ENCODE measurements at regions not wholly inside any gene's neighbourhood (a gene's known extent, or its start where the extent isn't known, plus 50 kb on each side); places are given as distances from the start of the nearest gene placed in this dataset.
"Not testable (repeated sequence)": the region's sequence is repeated elsewhere in the genome, so short reads cannot be mapped to it uniquely, and the experiment has no call there.

GRCh38 chr4:155442267-155443105 is 65.7 kb upstream of the MAP9 start:
- DNase-seq = peak; percentile 26

GRCh38 chr4:155441475-155441874 is 64.7 kb upstream of the MAP9 start:
- DNase-seq = no peak

- DNase-seq = not testable (repeated sequence)
Measured at GRCh38 chr4:155439760-155440159, 63.0 kb upstream of the MAP9 start.

DNA sequence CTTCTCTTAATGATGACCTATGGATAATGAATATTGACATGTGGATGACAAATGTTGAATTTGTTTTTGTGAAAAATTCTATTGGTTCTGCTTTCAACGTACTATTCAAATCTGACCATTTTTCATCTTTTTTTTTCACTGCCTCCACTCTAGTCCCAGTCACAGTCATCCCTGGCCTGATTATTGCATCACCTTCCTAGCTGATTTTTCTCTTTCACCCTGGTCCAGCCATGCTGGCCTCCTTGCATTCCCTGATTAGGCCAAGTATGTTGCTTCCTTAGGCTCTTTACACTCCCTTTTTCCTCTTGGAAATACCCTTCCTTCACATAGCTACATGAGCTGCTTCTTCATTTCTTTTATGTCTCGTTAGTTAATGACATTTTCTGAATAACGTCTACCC is 58.1 kb upstream of the MAP9 start:
- no peak for DNase-seq

GRCh38 chr4:155434366-155434765 is 57.6 kb upstream of the MAP9 start:
- DNase-seq = no peak

DNA sequence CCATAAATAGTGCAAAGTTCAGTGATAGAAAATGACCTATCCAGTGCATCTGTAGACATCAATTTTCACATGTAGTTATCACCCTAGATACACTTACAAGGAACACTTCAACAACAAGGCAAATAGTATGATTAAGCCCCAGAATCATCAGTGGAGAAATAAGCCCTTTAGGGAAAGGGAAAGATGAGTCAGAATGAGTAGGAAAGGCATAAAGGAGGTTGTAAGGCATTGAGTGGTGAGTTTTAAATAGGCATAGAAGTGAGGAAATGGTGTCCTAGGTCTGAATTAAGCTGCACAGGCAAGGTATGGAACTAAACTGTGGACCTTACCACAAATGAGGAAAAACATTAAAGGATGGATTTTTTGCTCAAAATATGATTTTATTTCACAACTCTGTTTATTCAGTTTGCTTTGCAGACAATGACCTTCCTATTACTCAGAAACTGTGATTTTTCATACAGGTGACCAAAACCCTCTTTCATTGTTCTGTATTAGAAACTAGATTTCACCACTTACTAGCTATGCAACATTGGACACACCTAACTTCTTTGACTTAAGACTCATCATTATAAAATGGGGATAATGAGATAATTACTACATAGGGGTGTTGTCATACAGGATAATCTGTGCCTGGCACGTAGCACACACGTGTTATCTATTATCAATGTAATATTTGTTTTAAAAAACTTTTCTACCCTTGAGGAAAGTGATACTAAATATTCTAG is 57.0 kb upstream of the MAP9 start:
- DNase-seq = no peak

DNA sequence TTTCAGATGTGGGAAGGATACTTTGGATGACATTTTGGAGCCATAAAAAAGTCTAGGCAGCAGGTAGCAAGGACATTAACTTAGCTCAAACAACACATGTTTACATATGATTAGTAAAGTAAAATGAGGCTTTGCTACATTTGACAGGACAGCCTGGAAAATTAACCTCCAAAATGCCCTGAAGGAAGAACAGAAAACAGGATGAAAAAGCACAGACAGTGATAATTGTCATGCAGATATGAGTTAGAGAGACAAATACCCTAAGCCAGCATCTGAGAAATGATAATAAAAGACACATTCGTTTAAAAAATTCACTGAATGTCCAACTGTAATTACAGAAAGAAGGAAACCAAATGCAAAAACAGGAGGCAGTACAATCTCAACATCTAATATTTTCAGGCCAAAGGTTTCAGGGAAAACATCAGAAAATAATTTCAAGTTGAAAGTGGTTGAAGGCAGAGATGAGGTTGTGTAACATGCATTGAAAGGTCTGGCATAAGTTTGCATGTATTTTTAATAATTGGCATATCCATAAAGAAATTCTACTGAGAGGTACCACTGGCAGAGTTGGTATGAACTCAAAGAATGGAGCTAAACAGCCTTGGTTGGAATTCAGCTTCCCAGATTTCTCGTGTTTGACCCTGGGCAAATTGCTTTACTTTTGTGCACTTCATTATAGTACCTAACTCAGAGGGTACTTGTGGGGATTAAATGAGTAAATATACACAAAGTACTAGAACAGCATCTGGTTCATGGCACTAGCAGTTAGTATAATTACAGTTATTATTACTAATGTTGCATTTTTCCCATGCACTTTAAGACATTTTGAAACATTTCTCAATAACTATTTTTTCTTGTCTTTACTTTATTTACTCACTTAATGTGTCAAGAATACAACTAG is 54.4 kb upstream of the MAP9 start:
- DNase-seq = no peak

- no peak for DNase-seq
Measured at GRCh38 chr4:155428128-155428527, 51.4 kb upstream of the MAP9 start.

DNA sequence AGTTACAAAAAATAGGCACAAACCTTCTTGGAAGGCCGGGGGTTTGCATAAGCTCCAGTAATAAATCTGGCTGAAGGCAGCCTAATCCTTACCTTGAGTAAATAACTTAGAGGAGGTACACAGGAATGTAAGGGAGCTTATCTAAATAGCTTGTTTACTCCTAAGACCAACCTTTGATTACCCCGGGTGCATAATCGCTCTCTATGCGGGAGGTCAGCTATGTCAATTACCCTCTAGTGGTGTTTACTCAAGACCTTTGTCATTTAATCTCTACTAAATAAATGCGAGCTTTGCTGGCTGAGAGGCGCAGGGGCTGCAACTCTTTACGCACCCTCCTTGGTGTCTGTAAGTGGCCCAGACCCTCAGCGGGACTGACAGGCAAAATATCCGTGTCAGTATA is 50.2 kb upstream of the MAP9 start:
- no peak for DNase-seq

Measured in DMS153 (cell line).